Natural killer cell (primary cell): ENCODE measurements at regions not wholly inside any gene's neighbourhood (a gene's known extent, or its start where the extent isn't known, plus 50 kb on each side); places are given as distances from the start of the nearest gene placed in this dataset.
A peak's percentile ranks its signal among the peaks of the same experiment; 100 is the strongest.
"Not testable (repeated sequence)": the region's sequence is repeated elsewhere in the genome, so short reads cannot be mapped to it uniquely, and the experiment has no call there.

Source experiments
- ATAC-seq, 3 donors: fragments of 150-1000 bp in 2 of 3; fragments of 200-7000 bp in 1 of 3; cut with Tn5 transposase; 1 replicate in 1 of 3; 2 replicates in 2 of 3; pipeline ENCODE4 v1.10.0; 2021; ENCODE audit warnings: mild to moderate bottlenecking in 2 of 3, moderate library complexity in 2 of 3
- DNase-seq, 2 donors: peaks; one replicate each; pipeline versions ENCODE4 v3.0.0 to v3.0.0-alpha.2; 2013 to 2021; ENCODE audit warnings: mixed read lengths in 1 of 2
- H3K27ac ChIP-seq: one replicate; pipeline ENCODE4 v1.5.1; 2013; ENCODE audit warnings: mild to moderate bottlenecking, low read length
- H3K27me3 ChIP-seq: one replicate; pipeline ENCODE4 v1.6.1; 2013; ENCODE audit warnings: low read length; ENCODE audit not compliant: control insufficient read depth, insufficient read depth
- H3K36me3 ChIP-seq: one replicate; pipeline ENCODE4 v1.6.1; 2013; ENCODE audit warnings: low read length; ENCODE audit not compliant: control insufficient read depth, insufficient read depth
- H3K4me1 ChIP-seq: one replicate; pipeline ENCODE4 v1.6.1; 2013; ENCODE audit warnings: low read length; ENCODE audit not compliant: control insufficient read depth, insufficient read depth
- H3K4me3 ChIP-seq: one replicate; pipeline ENCODE4 v1.5.1; 2013; ENCODE audit warnings: low read length
- H3K9me3 ChIP-seq: one replicate; pipeline ENCODE4 v1.6.1; 2013; ENCODE audit warnings: low read length; ENCODE audit not compliant: control insufficient read depth, insufficient read depth
- H3K27ac Mint-ChIP-seq, 2 donors: one replicate each; pipeline ENCODE4 v1.8.0; 2022; ENCODE audit warnings: mild to moderate bottlenecking in 2 of 2, mixed read lengths in 2 of 2, moderate library complexity in 1 of 2
- H3K27me3 Mint-ChIP-seq, 2 donors: one replicate each; pipeline ENCODE4 v1.8.0; 2022; ENCODE audit warnings: low read depth in 2 of 2, mixed read lengths in 2 of 2
- H3K36me3 Mint-ChIP-seq: one replicate; pipeline ENCODE4 v1.8.0; 2022; ENCODE audit warnings: mixed read lengths
- H3K4me1 Mint-ChIP-seq, 2 donors: one replicate each; pipeline ENCODE4 v1.8.0; 2022; ENCODE audit warnings: mixed read lengths in 2 of 2
- H3K4me3 Mint-ChIP-seq: one replicate; pipeline ENCODE4 v1.8.0; 2022; ENCODE audit warnings: mild to moderate bottlenecking, moderate library complexity, mixed read lengths
- H3K9me3 Mint-ChIP-seq, 2 donors: one replicate each; pipeline ENCODE4 v1.8.0; 2022; ENCODE audit warnings: mixed read lengths in 2 of 2
- WGBS: methylation state at CpG from one replicate; pipeline ENCODE4 v1.1.7; 2013; ENCODE audit warnings: missing lambda C conversion rate; ENCODE audit not compliant: insufficient coverage; 5-methylcytosine and 5-hydroxymethylcytosine counted together
- intact Hi-C: fragments of 100-400 bp; cut with micrococcal nuclease; formaldehyde crosslinking; loops from one replicate; pipeline ENCODE4 v1.14.2; 2022
- TF ChIP-seq, protein P1 (sequence below): fragments of 200-600 bp; IDR thresholded peaks from one replicate; pipeline ENCODE4 v1.8.0; 2022; ENCODE audit warnings: antibody characterized with exemption

DNA sequence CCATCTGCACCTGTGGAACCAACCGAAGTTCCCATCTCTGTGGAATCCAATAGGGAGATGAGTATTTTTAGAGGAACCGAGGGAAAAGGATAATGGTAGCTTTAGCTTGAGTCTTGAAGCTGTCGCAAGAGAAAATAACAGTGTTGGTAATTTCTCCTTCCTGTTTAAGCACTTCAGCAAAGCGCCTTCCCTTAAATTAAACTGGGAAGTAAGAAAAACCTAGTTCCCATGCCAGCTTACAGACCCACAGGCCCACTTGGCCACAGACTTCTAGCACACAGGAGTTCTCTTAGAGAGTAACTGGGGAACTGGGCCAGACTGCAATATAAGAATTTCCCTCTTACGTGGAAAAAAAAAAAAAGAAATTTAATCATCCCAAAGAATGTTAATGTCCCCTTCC, 223.8 kb downstream of the EFCAB11 start:
- no peaks in the 10 kb centered on the region for H3K36me3 ChIP-seq
- WGBS = 82% methylated on average over 4 of the region's 5 CpGs
- H3K4me1 ChIP-seq = no peaks in the 10 kb centered on the region
- Mint-ChIP-seq H3K36me3 (no peaks in the 10 kb centered on the region), H3K9me3 (no peaks in the 10 kb centered on the region), H3K27me3 (no peaks in the 10 kb centered on the region), H3K27ac (no peak overlapping the region), H3K4me3 (no peak overlapping the region), H3K4me1 (peaks cover 11 to 17% of the 10 kb centered on the region in 2 donors)
- no peak overlapping the region for H3K4me3 ChIP-seq
- DNase-seq = no peak
- H3K9me3 ChIP-seq = no peaks in the 10 kb centered on the region
- no peaks in the 10 kb centered on the region for H3K27me3 ChIP-seq
- TF ChIP-seq, protein P1, sequence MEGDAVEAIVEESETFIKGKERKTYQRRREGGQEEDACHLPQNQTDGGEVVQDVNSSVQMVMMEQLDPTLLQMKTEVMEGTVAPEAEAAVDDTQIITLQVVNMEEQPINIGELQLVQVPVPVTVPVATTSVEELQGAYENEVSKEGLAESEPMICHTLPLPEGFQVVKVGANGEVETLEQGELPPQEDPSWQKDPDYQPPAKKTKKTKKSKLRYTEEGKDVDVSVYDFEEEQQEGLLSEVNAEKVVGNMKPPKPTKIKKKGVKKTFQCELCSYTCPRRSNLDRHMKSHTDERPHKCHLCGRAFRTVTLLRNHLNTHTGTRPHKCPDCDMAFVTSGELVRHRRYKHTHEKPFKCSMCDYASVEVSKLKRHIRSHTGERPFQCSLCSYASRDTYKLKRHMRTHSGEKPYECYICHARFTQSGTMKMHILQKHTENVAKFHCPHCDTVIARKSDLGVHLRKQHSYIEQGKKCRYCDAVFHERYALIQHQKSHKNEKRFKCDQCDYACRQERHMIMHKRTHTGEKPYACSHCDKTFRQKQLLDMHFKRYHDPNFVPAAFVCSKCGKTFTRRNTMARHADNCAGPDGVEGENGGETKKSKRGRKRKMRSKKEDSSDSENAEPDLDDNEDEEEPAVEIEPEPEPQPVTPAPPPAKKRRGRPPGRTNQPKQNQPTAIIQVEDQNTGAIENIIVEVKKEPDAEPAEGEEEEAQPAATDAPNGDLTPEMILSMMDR = no peak
- ATAC-seq = no peak
- intact Hi-C loops = no loop called here
- H3K27ac ChIP-seq = no peak overlapping the region

DNA sequence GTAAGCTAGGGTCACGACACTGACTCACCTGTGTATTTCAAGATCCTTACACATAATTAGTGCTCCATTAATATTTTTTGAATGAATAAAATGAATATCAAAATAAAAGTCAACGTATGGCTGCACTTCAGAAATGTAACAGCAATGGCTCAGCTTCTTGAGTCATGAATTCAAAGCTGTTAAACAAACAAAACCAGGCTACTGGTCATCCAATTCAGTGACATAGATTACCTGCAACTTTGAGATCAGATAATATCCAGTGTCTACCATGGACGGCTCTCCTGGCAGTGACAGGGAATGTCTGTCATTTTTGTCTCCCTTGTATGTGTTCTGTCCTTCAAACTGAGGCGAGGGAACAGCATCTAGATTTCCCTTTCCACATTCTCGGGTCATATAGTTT, 225.6 kb downstream of the EFCAB11 start:
- TF ChIP-seq, protein P1 = no peak
- WGBS = 100% methylated on average over 5 of the region's 5 CpGs
- no peak overlapping the region for H3K27ac Mint-ChIP-seq

DNA sequence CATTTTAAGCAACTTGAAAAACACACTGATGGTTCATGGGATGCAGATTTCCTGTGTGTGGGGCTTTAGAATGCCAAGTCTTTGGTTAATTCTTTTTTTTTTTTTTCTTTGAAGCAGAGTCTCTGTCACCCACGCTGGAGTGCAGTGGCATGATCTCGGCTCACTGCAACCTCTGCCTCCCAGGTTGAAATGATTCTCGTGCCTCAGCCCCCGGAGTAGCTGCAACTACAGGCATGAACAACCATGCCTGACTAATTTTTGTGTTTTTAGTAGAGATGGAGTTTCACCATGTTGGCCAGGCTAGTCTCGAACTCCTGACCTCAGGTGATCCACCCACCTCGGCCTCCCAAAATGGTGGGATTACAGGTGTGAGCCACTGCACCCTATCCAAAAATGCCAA, 228.3 kb downstream of the EFCAB11 start:
- DNase-seq, H3K36me3 ChIP-seq, intact Hi-C loops, H3K27ac ChIP-seq, H3K9me3 ChIP-seq, H3K4me3 ChIP-seq, H3K27me3 ChIP-seq, H3K36me3 Mint-ChIP-seq, ATAC-seq, H3K27ac Mint-ChIP-seq, H3K9me3 Mint-ChIP-seq, H3K27me3 Mint-ChIP-seq: not testable (repeated sequence)
- H3K4me3 Mint-ChIP-seq = peak overlapping the region; percentile 47
- peaks cover 40 to 47% of the 10 kb centered on the region in 2 donors for H3K4me1 Mint-ChIP-seq
- H3K4me1 ChIP-seq = peaks cover 40% of the 10 kb centered on the region
- 90% methylated on average over 5 of the region's 6 CpGs for WGBS

More for the DNA sequence above, 225.6 kb downstream of the EFCAB11 start:
- Histone ChIP-seq H3K27me3 (no peaks in the 10 kb centered on the region), H3K9me3 (no peaks in the 10 kb centered on the region), H3K4me1 (peaks cover 13% of the 10 kb centered on the region), H3K36me3 (no peaks in the 10 kb centered on the region), H3K4me3 (no peak overlapping the region), H3K27ac (no peak overlapping the region)
- Mint-ChIP-seq H3K4me3 (no peak overlapping the region), H3K4me1 (peaks cover 25 to 32% of the 10 kb centered on the region in 2 donors), H3K9me3 (no peaks in the 10 kb centered on the region), H3K27me3 (no peaks in the 10 kb centered on the region), H3K36me3 (no peaks in the 10 kb centered on the region)
- intact Hi-C loops = no loop called here
- ATAC-seq = no peak
- no peak for DNase-seq

DNA sequence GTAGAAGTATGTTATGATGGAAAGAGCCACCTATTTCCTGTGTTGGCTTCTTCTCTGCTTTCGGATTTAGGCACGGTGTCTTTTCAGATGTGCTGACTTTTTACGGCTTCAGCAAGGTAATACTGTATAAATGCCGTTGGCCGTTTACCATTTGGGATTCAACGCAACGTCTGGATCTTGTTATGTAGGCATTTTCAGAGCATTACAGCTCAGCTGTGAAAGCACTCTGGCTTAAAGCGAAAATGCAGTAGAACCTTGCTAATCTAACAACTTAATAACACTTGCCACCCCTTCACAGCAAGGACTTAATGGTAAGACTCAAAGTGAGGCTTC, 229.9 kb downstream of the EFCAB11 start:
- Histone ChIP-seq H3K36me3 (no peaks in the 10 kb centered on the region), H3K4me3 (peak overlapping the region; percentile 23), H3K27me3 (no peaks in the 10 kb centered on the region), H3K4me1 (peaks cover 56% of the 10 kb centered on the region), H3K9me3 (no peaks in the 10 kb centered on the region), H3K27ac (peak overlapping the region; percentile 52)
- DNase-seq = peak in 1 of 2 donors; percentile 63
- Mint-ChIP-seq H3K4me1 (peaks cover 55 to 62% of the 10 kb centered on the region in 2 donors), H3K4me3 (peak overlapping the region; percentile 94), H3K36me3 (no peaks in the 10 kb centered on the region), H3K27me3 (no peaks in the 10 kb centered on the region), H3K27ac (peak overlapping the region; percentile 88 to 92), H3K9me3 (no peaks in the 10 kb centered on the region)
- peak in 1 of 3 donors; percentile 38 for ATAC-seq
- TF ChIP-seq, protein P1 = no peak
- WGBS = 4% methylated on average over 8 of the region's 8 CpGs
- intact Hi-C loops = loop anchor here (5.0 kb wide), 3 partner anchors 212 to 362 kb away; partner anchors contain the start of gene TDP1
